ENCODE measurements at regions not wholly inside any gene's neighbourhood (a gene's known extent, or its start where the extent isn't known, plus 50 kb on each side); places are given as distances from the start of the nearest gene placed in this dataset.

- no peaks in the 10 kb centered on the region for H3K4me1 ChIP-seq (replicated peaks in 1 of 2)
- WGBS, 4 donors: 76 to 84% (median 83%) methylated on average over 10 of the region's 10 CpGs
- intact Hi-C loops (cut with DNase I): no loop called here
- no peaks in the 10 kb centered on the region for H3K27me3 ChIP-seq
- H3K27ac ChIP-seq: no peak overlapping the region
- no peak overlapping the region for H3K4me3 ChIP-seq
- no peak for DNase-seq
- no peak for TF ChIP-seq POLR2A (IDR thresholded peaks at IDR 0.05)
- TF ChIP-seq CTCF (IDR thresholded peaks at IDR 0.05): no peak
- no peaks in the 10 kb centered on the region for H3K36me3 ChIP-seq (replicated peaks in 1 of 2)
- H3K9me3 ChIP-seq (replicated peaks in 1 of 3): no peaks in the 10 kb centered on the region
Observed at GRCh38 chr2:145108361-145108778, 588.5 kb upstream of the ZEB2 start.

GRCh38 chr2:145106293-145106692 lies 586.4 kb upstream of the ZEB2 start:
- H3K36me3 ChIP-seq (replicated peaks in 1 of 2): no peaks in the 10 kb centered on the region
- H3K27ac ChIP-seq: no peak overlapping the region
- no peaks in the 10 kb centered on the region for H3K27me3 ChIP-seq
- intact Hi-C loops (cut with DNase I): no loop called here
- TF ChIP-seq POLR2A (IDR thresholded peaks at IDR 0.05) (no peak), CTCF (IDR thresholded peaks at IDR 0.05) (no peak)
- WGBS, 4 donors: 88 to 92% (median 91%) methylated on average over 5 of the region's 5 CpGs
- no peak for DNase-seq
- H3K9me3 ChIP-seq (replicated peaks in 1 of 3): no peaks in the 10 kb centered on the region
- no peak overlapping the region for H3K4me3 ChIP-seq
- H3K4me1 ChIP-seq (replicated peaks in 1 of 2): no peaks in the 10 kb centered on the region

GRCh38 chr2:145102706-145103105 lies 582.8 kb upstream of the ZEB2 start:
- intact Hi-C loops (cut with DNase I): no loop called here
- Histone ChIP-seq H3K4me1 (replicated peaks in 1 of 2) (no peaks in the 10 kb centered on the region), H3K36me3 (replicated peaks in 1 of 2) (no peaks in the 10 kb centered on the region), H3K4me3 (no peak overlapping the region), H3K9me3 (replicated peaks in 1 of 3) (no peaks in the 10 kb centered on the region), H3K27ac (no peak overlapping the region), H3K27me3 (no peaks in the 10 kb centered on the region)
- no peak for DNase-seq
- 97 to 100% (median 97%) methylated on average over 2 of the region's 2 CpGs for WGBS, 4 donors
- no peak for TF ChIP-seq POLR2A (IDR thresholded peaks at IDR 0.05)

- H3K4me1 ChIP-seq (replicated peaks in 1 of 2): no peaks in the 10 kb centered on the region
- DNase-seq: no peak
- no peak overlapping the region for H3K4me3 ChIP-seq
- H3K27ac ChIP-seq: no peak overlapping the region
- 82 to 96% (median 94%) methylated on average over 1 of the region's 1 CpG for WGBS, 4 donors
- no peaks in the 10 kb centered on the region for H3K9me3 ChIP-seq (replicated peaks in 1 of 3)
- H3K27me3 ChIP-seq: no peaks in the 10 kb centered on the region
- TF ChIP-seq POLR2A (IDR thresholded peaks at IDR 0.05) (no peak), CTCF (IDR thresholded peaks at IDR 0.05) (no peak)
- intact Hi-C loops (cut with DNase I): no loop called here
- H3K36me3 ChIP-seq (replicated peaks in 1 of 2): no peaks in the 10 kb centered on the region
Observed at GRCh38 chr2:145100301-145100700, 580.4 kb upstream of the ZEB2 start.

GRCh38 chr2:145096582-145096981 lies 576.7 kb upstream of the ZEB2 start:
- no peaks in the 10 kb centered on the region for H3K9me3 ChIP-seq (replicated peaks in 1 of 3)
- H3K36me3 ChIP-seq (replicated peaks in 1 of 2): no peaks in the 10 kb centered on the region
- H3K27me3 ChIP-seq: no peaks in the 10 kb centered on the region
- no peak overlapping the region for H3K4me3 ChIP-seq
- intact Hi-C loops (cut with DNase I): no loop called here
- H3K4me1 ChIP-seq (replicated peaks in 1 of 2): no peaks in the 10 kb centered on the region
- TF ChIP-seq POLR2A (IDR thresholded peaks at IDR 0.05): no peak
- no peak for TF ChIP-seq CTCF (IDR thresholded peaks at IDR 0.05)
- H3K27ac ChIP-seq: no peak overlapping the region
- no peak for DNase-seq
